ENCODE measurements at regions not wholly inside any gene's neighbourhood (a gene's known extent, or its start where the extent isn't known, plus 50 kb on each side); places are given as distances from the start of the nearest gene placed in this dataset.

- Histone ChIP-seq H3K9me1 (replicated peaks; ENCODE audit: control insufficient read depth, extremely low read depth, insufficient read depth, low read length) (no peaks in the 10 kb centered on the region), H3K4me3 (replicated peaks in 1 of 3; ENCODE audit: insufficient read depth in 1 of 3, low read depth in 1 of 3, low read length in 3 of 3) (no peak overlapping the region), H3K4me2 (ENCODE audit: insufficient read depth, low read length) (no peak overlapping the region), H4K20me1 (replicated peaks; ENCODE audit: control insufficient read depth, extremely low read depth, insufficient read depth, low read length) (no peaks in the 10 kb centered on the region), H3K4me1 (ENCODE audit: control insufficient read depth, extremely low read depth, insufficient read depth, low read length) (no peaks in the 10 kb centered on the region), H3K27me3 (ENCODE audit: control insufficient read depth in 2 of 2, insufficient read depth in 2 of 2, low read length in 2 of 2) (no peaks in the 10 kb centered on the region), H3K36me3 (ENCODE audit: control insufficient read depth in 2 of 2, extremely low read depth in 1 of 2, insufficient read depth in 2 of 2, low read length in 2 of 2) (no peaks in the 10 kb centered on the region), H3K79me2 (ENCODE audit: control insufficient read depth, insufficient read depth, low read length) (no peaks in the 10 kb centered on the region), H2AFZ (ENCODE audit: low read depth, low read length) (no peak overlapping the region), H3K27ac (ENCODE audit: insufficient read depth, low read depth, low read length) (no peak overlapping the region), H3K9ac (replicated peaks; ENCODE audit: extremely low read depth, insufficient read depth, low read length) (no peak overlapping the region), H3K9me3 (replicated peaks; ENCODE audit: control insufficient read depth, insufficient read depth, low read length) (peaks cover 1% of the 10 kb centered on the region)
- TF ChIP-seq FOS (IDR thresholded peaks at IDR 0.05; ENCODE audit: borderline replicate concordance, insufficient read depth, low read length) (no peak), JUN (IDR thresholded peaks at IDR 0.05; ENCODE audit: borderline replicate concordance, insufficient read depth, insufficient read length, low read depth) (no peak), EZH2 (IDR thresholded peaks at IDR 0.05; ENCODE audit: borderline replicate concordance, low read depth, low read length, severe bottlenecking) (no peak), MAX (IDR thresholded peaks at IDR 0.05; ENCODE audit: insufficient read depth, insufficient read length) (no peak), POLR2AphosphoS5 (IDR thresholded peaks at IDR 0.05; ENCODE audit: insufficient read depth, low read depth, low read length) (no peak), GATA2 (IDR thresholded peaks at IDR 0.05; ENCODE audit: insufficient read depth, insufficient read length, low read depth, low read length) (no peak), POLR2A (IDR thresholded peaks at IDR 0.05; ENCODE audit: low read depth, low read length) (no peak), MYC (IDR thresholded peaks at IDR 0.05; ENCODE audit: low read depth, low read length) (no peak)
- TF ChIP-seq, protein P1, sequence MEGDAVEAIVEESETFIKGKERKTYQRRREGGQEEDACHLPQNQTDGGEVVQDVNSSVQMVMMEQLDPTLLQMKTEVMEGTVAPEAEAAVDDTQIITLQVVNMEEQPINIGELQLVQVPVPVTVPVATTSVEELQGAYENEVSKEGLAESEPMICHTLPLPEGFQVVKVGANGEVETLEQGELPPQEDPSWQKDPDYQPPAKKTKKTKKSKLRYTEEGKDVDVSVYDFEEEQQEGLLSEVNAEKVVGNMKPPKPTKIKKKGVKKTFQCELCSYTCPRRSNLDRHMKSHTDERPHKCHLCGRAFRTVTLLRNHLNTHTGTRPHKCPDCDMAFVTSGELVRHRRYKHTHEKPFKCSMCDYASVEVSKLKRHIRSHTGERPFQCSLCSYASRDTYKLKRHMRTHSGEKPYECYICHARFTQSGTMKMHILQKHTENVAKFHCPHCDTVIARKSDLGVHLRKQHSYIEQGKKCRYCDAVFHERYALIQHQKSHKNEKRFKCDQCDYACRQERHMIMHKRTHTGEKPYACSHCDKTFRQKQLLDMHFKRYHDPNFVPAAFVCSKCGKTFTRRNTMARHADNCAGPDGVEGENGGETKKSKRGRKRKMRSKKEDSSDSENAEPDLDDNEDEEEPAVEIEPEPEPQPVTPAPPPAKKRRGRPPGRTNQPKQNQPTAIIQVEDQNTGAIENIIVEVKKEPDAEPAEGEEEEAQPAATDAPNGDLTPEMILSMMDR (IDR thresholded peaks at IDR 0.05; ENCODE audit: extremely low read depth in 1 of 2, insufficient read depth in 1 of 2, low read depth in 1 of 2, low read length in 2 of 2): no peak
- no peak for FAIRE-seq
- DNase-seq (ENCODE audit: low read depth, low spot score): no peak
- no TSS peak for BruUV-seq (replicated peaks)
- CTCF ChIA-PET: no interaction called here
- intact Hi-C loops (cut with micrococcal nuclease) (no loop called here), dilution Hi-C loops (cut with MboI; ENCODE audit: extremely low pct_ligation_motif_present, low sequenced_read_pairs) (no loop called here)
- POLR2A ChIA-PET: no interaction called here
These were observed 257.1 kb upstream of the KIAA1217 start for GRCh38 chr10:23951841-23952240.
